Suppressor macrophage (primary cell): ENCODE measurements at regions not wholly inside any gene's neighbourhood (a gene's known extent, or its start where the extent isn't known, plus 50 kb on each side); places are given as distances from the start of the nearest gene placed in this dataset.

ENCODE experiments used
- DNase-seq, 4 experiments: peaks; one replicate each; pipeline ENCODE4 v3.0.0-alpha.2; 2020 to 2022

DNA sequence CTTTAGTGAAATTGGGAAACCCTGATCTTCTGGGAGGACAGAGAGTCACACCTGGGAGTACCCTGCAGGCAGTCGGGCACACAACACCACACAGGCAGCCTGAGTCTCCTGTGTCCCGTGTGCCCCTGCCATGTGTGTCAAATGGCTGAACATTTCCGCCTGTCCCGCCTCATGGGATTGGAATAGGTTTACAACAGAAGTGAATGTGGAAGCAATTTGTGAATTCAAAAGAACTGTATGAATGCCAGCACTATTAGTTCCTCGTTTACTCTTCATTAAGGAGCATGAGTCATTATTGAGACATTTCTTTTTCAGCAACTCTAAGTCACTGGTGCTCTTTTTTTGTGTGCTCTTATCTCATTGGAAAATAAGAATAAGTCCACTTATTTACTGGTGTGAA, 226.5 kb downstream of the PMP22 start:
- peak in 2 of 4 experiments; percentile 26 to 31 for DNase-seq

- DNase-seq: no peak
Measured at GRCh38 chr17:15036238-15036637, 228.9 kb downstream of the PMP22 start.

GRCh38 chr17:15031975-15032374, 233.2 kb downstream of the PMP22 start:
- DNase-seq: no peak

DNA sequence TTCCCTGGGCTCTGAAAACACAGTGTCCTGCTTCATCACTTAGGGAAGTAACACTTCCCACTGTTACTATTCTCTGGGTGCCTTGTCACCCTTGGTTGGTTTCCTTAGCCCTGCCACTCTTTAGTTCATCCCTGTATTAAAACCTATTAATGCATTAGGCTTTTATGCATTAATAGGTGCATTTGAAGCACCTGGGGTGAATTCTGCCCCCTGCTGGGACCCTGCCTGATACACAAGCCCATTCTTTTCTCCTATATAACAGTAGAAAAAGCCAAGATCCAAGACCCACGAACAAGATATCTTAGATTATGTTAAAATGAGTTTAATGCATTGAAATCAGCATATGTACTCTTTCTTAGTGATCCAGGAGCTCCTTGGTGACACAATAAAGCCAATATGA, 235.7 kb downstream of the PMP22 start:
- no peak for DNase-seq

DNA sequence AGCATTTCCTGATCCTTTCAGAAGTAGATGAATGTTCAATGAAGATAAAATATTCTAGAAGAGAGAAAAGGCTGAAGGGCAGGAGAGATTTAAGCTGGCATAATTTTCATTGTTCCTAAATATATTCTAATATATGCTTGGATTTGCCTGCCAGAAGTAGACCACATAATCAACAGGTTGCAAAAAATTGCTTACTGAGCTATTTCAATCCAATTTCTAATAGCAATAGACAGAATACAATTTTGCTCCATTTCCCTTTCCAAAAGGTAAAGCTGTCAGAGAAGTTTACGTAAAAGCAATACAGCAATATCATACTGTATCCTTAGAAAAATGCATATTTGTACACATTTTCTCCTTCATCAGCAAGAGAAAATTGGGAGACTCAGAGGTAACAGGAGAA, 237.3 kb downstream of the PMP22 start:
- DNase-seq: no peak

- no peak for DNase-seq
Measured at GRCh38 chr17:15026088-15026487, 239.0 kb downstream of the PMP22 start.

DNA sequence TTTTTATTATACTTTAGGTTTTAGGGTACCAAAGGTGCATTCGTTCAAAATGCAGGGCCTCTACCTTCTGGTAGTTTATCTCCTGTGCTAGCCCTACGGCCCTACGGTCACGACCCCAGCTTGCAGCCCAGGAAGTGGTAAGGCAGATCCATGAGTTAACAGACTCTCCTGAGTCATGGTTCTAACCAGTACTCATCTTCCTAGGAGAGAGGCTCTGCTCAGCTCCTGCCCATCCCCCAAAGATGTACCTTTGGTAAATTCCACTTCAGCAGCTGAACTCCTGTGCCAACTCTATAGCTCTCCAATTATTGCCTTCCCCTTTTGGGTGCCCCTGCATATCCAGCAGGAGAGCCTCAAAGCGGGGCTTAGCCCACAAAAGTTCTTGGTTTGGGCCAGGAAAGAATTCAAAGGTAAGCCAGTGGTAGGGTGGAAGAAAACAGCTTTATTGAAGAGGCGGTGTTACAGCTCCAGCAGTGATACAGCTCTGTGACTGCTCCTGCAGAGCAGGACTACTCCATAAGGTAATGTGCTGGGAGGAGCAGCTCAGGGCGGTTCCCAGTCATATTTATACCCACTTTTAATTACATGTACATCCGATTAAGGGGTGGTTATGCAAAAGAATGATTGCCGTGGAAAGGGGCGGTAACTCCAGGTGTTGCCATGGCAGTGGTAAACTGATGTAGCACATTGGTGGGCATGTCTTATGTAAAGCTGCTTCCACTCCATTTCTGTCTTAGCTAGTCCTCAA, 241.4 kb downstream of the PMP22 start:
- no peak for DNase-seq

- DNase-seq: no peak
Measured at GRCh38 chr17:15019158-15019557, 246.0 kb downstream of the PMP22 start.

DNA sequence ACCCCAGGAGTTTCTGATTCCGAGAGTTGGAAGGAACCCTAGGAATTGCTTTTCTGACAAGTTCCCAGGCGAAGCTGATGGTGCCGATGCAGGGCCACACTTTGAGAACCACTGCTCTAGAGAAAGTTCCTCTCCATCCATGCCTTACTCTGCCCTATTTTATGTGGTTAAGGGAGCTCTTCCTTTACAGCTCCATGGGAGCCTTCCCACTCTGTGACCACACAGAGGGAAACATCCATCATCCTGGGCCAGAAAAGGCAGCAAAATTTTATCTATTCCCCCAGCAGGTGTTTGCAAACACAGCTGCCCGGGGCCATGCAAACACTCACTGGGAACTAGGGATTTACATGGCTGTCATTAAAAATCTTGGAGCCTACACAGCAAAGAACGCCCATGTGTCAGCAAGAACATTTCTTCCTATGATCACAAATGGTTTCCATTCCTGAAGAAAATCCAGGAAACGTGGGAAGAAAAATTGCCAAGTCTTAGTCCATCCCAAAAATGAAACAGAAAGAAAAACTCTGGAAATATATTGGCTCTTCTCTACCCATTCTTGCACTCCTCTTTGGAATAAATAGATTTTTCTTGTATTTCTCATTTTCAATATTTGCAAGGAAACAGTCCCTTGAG, 252.7 kb downstream of the PMP22 start:
- no peak for DNase-seq

GRCh38 chr17:15009087-15009486, 256.0 kb downstream of the PMP22 start:
- DNase-seq: no peak

- DNase-seq: no peak
Measured at GRCh38 chr17:15007147-15007553, 258.0 kb downstream of the PMP22 start.

GRCh38 chr17:15006421-15007128, 258.6 kb downstream of the PMP22 start:
- no peak for DNase-seq

- no peak for DNase-seq
Measured at GRCh38 chr17:15000661-15001060, 264.5 kb downstream of the PMP22 start.

- no peak for DNase-seq
Measured at GRCh38 chr17:14997290-14997689, 267.8 kb downstream of the PMP22 start.

DNA sequence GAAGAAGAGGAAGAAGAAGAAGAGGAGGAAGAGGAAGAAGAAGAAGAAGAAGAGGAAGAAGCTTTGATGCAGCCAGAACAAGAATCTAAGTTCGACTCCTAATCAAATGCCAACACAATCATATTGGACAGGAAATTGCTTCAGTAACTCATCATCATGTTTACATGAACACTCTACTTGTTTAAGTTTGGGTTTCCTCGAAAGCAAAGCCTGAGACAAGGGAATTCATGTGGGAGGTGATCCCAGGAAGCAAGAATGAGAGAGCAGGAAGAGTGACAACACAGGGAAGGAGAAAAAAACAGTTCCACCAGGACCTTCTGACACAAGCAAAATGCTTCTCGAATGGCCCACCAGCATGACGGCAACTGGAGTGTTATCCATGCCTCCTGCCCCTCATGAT, 279.0 kb downstream of the PMP22 start:
- no peak for DNase-seq

- DNase-seq: no peak
Measured at GRCh38 chr17:14972844-14973243, 292.3 kb downstream of the PMP22 start.

- DNase-seq: no peak
Measured at GRCh38 chr17:14971054-14971453, 294.1 kb downstream of the PMP22 start.

DNA sequence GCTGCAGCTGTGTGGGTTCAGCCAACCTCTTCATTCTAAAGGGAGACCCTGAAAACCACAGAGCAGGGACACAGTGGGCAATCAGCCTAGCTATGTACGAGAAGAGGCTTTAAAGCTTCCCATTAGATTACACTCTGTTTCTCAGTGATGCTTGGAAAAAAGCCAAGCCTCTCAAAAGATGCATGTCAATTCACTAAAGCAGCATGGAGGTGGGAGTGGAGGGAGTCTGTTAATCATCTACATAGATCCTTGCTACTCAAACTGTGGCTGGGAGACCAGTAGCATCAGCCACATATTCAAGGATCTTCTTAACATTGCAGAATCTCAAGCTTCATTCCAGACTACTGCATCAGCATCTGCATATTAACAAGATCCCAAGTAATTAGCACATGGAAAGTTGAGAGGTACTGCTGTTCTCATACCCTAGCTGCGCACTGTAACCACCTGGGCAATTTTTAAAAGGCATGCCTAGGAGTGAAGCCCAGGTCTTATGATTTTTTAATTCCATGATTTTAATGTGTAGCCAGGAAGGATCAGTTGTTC, 305.9 kb downstream of the PMP22 start:
- DNase-seq: no peak

DNA sequence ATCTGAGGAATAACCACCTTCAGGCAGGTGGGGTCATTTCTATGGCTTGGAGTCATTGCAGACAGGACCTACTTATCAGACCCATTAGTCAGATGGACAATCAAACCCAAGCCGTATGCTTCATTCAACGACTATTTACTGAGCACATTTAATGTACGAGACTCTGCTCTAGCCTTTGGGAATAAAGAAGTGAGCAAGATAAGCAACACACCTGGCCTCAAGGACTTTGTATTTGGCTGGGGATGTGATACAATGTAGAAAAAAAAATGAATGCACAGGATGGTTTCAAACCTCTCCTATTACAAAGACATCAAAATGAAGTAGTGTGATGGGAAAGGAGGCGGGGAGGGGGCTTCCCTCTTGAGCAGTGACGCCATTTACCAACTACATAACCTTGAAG, 311.7 kb downstream of the PMP22 start:
- no peak for DNase-seq

- no peak for DNase-seq
Measured at GRCh38 chr17:14950686-14951085, 314.4 kb downstream of the PMP22 start.

- DNase-seq: no peak
Measured at GRCh38 chr17:14950216-14950615, 314.9 kb downstream of the PMP22 start.

DNA sequence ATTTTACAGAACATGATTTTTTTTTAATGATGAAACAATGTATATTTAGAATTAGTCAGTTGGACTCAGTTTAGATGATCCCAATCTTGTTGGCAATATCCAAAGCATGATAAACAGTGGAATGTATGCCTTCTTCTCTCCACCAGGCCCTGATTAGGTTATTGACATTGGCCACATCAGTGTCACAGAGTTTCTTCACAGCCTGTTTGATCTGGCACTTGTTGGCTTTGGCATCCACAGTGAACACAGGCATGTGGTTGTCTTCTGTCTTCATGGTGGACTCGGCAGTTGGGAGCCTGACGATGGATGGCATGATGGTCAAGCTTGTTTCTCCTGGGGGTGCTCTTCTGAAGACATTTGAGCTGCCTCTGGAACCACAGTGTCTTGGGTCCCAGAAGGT, 317.5 kb downstream of the PMP22 start:
- no peak for DNase-seq

- DNase-seq: no peak
Measured at GRCh38 chr17:14946481-14946880, 318.6 kb downstream of the PMP22 start.
